Adrenal gland (tissue), 9 donors: ENCODE measurements at regions not wholly inside any gene's neighbourhood (a gene's known extent, or its start where the extent isn't known, plus 50 kb on each side); places are given as distances from the start of the nearest gene placed in this dataset.

ENCODE experiments used
- DNase-seq, 7 donors: peaks; one replicate each; pipeline ENCODE4 v3.0.0-alpha.2; 2019 to 2020
- H3K27ac ChIP-seq, 5 donors: fragments of 200-600 bp; sonication (generic) in 4 of 5; 1 replicate in 3 of 5; 2 replicates in 2 of 5; pipeline versions ENCODE4 v1.5.1 to v1.8.0; 2016 to 2020; ENCODE audit warnings: mild to moderate bottlenecking in 1 of 5
- H3K27me3 ChIP-seq: fragments of 200-600 bp; 2 replicates; pipeline ENCODE4 v1.8.0; 2021
- H3K36me3 ChIP-seq, 2 donors: fragments of 200-600 bp; replicated peaks in 1 of 2; 1 replicate in 1 of 2; 2 replicates in 1 of 2; pipeline versions ENCODE4 v1.5.1 to v1.8.0; 2018 to 2022
- H3K4me1 ChIP-seq, 2 donors: fragments of 200-600 bp; replicated peaks in 1 of 2; 1 replicate in 1 of 2; 2 replicates in 1 of 2; pipeline versions ENCODE4 v1.5.1 to v1.8.0; 2018 to 2021
- H3K4me3 ChIP-seq, 4 donors: fragments of 200-600 bp; sonication (generic) in 3 of 4; one replicate each; pipeline ENCODE4 v1.5.1; 2016 to 2018
- H3K9me3 ChIP-seq, 3 donors: fragments of 200-600 bp; sonication (generic) in 1 of 3; replicated peaks in 1 of 3; 1 replicate in 2 of 3; 2 replicates in 1 of 3; pipeline versions ENCODE4 v1.5.1 to v1.8.0; 2016 to 2021
- CTCF ChIP-seq, 6 experiments: fragments of 450-650 bp in 4 of 6; fragments of 200-600 bp in 2 of 6; sonication (generic) in 1 of 6; IDR thresholded peaks; 1 replicate in 5 of 6; 2 replicates in 1 of 6; pipeline versions ENCODE4 v1.5.1 to v1.8.0; 2016 to 2021; ENCODE audit warnings: antibody characterized with exemption in 6 of 6, mild to moderate bottlenecking in 2 of 6, moderate library complexity in 1 of 6
- POLR2A ChIP-seq, 2 donors: fragments of 450-650 bp; IDR thresholded peaks; one replicate each; pipeline ENCODE4 v1.6.1; 2017; ENCODE audit warnings: antibody characterized with exemption in 2 of 2, mild to moderate bottlenecking in 2 of 2, moderate library complexity in 1 of 2
- WGBS, 4 donors: extraction: QIAGEN DNeasy Blood & Tissue Kit in 2 of 4; methylation state at CpG; one replicate each; pipeline versions ENCODE4 v1.1.5 to v1.1.7; 2013 to 2017; 5-methylcytosine and 5-hydroxymethylcytosine counted together
- intact Hi-C, 2 donors: fragments of 100-400 bp; cut with DNase I; formaldehyde crosslinking; loops; one replicate each; pipeline versions ENCODE4 v1.14.1 to v1.15.0; 2022 to 2023
- donor health status: healthy with polysubstance abuse.
- donor health status: Bipolar disorder and iron deficiency.
- donor health status: DM: yes; HTN: yes; CAD: no.
- donor health status: DM: no; HTN: no; CAD: no.
- donor health status: DM: no; HTN: no; CAD: no.

GRCh38 chr11:112841729-112842128 lies 119.5 kb upstream of the NCAM1 start:
- no peaks in the 10 kb centered on the region for H3K27me3 ChIP-seq
- no peak overlapping the region for H3K4me3 ChIP-seq
- no peak for DNase-seq
- intact Hi-C loops, result no loop called here
- no peaks in the 10 kb centered on the region for H3K36me3 ChIP-seq
- no peaks in the 10 kb centered on the region for H3K4me1 ChIP-seq
- no peak overlapping the region for H3K27ac ChIP-seq
- TF ChIP-seq POLR2A (IDR thresholded peaks at IDR 0.05), result no peak
- TF ChIP-seq CTCF (IDR thresholded peaks at IDR 0.05), result no peak
- 53 to 71% (median 56%) methylated on average over 3 of the region's 3 CpGs for WGBS, 4 donors
- H3K9me3 ChIP-seq, result no peaks in the 10 kb centered on the region

- no peaks in the 10 kb centered on the region for H3K9me3 ChIP-seq
- 82 to 89% (median 85%) methylated on average over 4 of the region's 4 CpGs for WGBS, 4 donors
- DNase-seq, result no peak
- no peaks in the 10 kb centered on the region for H3K36me3 ChIP-seq
- intact Hi-C loops, result no loop called here
- H3K27ac ChIP-seq, result no peak overlapping the region
- no peak for TF ChIP-seq CTCF (IDR thresholded peaks at IDR 0.05)
- no peak for TF ChIP-seq POLR2A (IDR thresholded peaks at IDR 0.05)
- H3K4me1 ChIP-seq, result no peaks in the 10 kb centered on the region
- no peak overlapping the region for H3K4me3 ChIP-seq
- no peaks in the 10 kb centered on the region for H3K27me3 ChIP-seq
Measured at GRCh38 chr11:112842151-112842550, 119.1 kb upstream of the NCAM1 start.

GRCh38 chr11:112844517-112844916 lies 116.7 kb upstream of the NCAM1 start:
- no peaks in the 10 kb centered on the region for H3K27me3 ChIP-seq
- no peaks in the 10 kb centered on the region for H3K9me3 ChIP-seq
- H3K36me3 ChIP-seq, result no peaks in the 10 kb centered on the region
- intact Hi-C loops, result no loop called here
- DNase-seq, result no peak
- H3K27ac ChIP-seq, result no peak overlapping the region
- H3K4me1 ChIP-seq, result no peaks in the 10 kb centered on the region
- TF ChIP-seq POLR2A (IDR thresholded peaks at IDR 0.05) (no peak), CTCF (IDR thresholded peaks at IDR 0.05) (no peak)
- H3K4me3 ChIP-seq, result no peak overlapping the region

GRCh38 chr11:112847568-112847967 lies 113.7 kb upstream of the NCAM1 start:
- H3K9me3 ChIP-seq, result no peaks in the 10 kb centered on the region
- no peak for DNase-seq
- no peaks in the 10 kb centered on the region for H3K27me3 ChIP-seq
- H3K4me1 ChIP-seq, result peaks cover 0 to 3% of the 10 kb centered on the region in 2 donors
- WGBS, 4 donors, result 86 to 93% (median 91%) methylated on average over 4 of the region's 4 CpGs
- no peak overlapping the region for H3K4me3 ChIP-seq
- no peak for TF ChIP-seq POLR2A (IDR thresholded peaks at IDR 0.05)
- no peak for TF ChIP-seq CTCF (IDR thresholded peaks at IDR 0.05)
- no peak overlapping the region for H3K27ac ChIP-seq
- intact Hi-C loops, result no loop called here
- no peaks in the 10 kb centered on the region for H3K36me3 ChIP-seq
